Panc1 (cell line): ENCODE measurements at regions not wholly inside any gene's neighbourhood (a gene's known extent, or its start where the extent isn't known, plus 50 kb on each side); places are given as distances from the start of the nearest gene placed in this dataset.

Experiments used
- ATAC-seq: fragments of 200-7000 bp; cut with Tn5 transposase; 2 replicates; pipeline ENCODE4 v1.9.1; 2020; ENCODE audit warnings: mild to moderate bottlenecking, moderate library complexity
- BruUV-seq: library from RNA; stranded (reverse); fragments of 400-500 nt; replicated peaks from 2 replicates; lab custom pipeline; 2021; lab: Mats Ljungman, UMichigan
- CTCF ChIA-PET: fragments of 300-600 bp; sonication (Branson Sonifier 250); formaldehyde crosslinking; loops from one replicate; lab custom pipeline; 2022; ENCODE audit warnings: antibody characterized with exemption; lab: Charles Lee
- POLR2A ChIA-PET: fragments of 300-600 bp; sonication (Branson Sonifier 250); formaldehyde crosslinking; loops from one replicate; lab custom pipeline; 2022; ENCODE audit warnings: antibody characterized with exemption; lab: Charles Lee
- DNase-seq: peaks from one replicate; pipeline ENCODE4 v3.0.0-alpha.2; 2010; ENCODE audit warnings: low read depth, low spot score
- H3K27ac ChIP-seq: 2 replicates; pipeline ENCODE4 v1.5.1; 2011; ENCODE audit warnings: mild to moderate bottlenecking, low read length, inconsistent platforms
- H3K27me3 ChIP-seq: fragments of 200-500 bp; sonication (Bioruptor generic); 2 replicates; pipeline ENCODE4 v1.6.0; 2014; ENCODE audit warnings: low read length, inconsistent platforms; ENCODE audit not compliant: control insufficient read depth, insufficient read depth
- H3K36me3 ChIP-seq: fragments of 200-500 bp; sonication (Bioruptor generic); 2 replicates; pipeline ENCODE4 v1.5.1; 2014; ENCODE audit warnings: inconsistent platforms, mild to moderate bottlenecking, low read length, moderate library complexity; ENCODE audit not compliant: control insufficient read depth, insufficient read depth
- H3K4me1 ChIP-seq: 2 replicates; pipeline ENCODE4 v1.5.1; 2011; ENCODE audit warnings: inconsistent platforms, mild to moderate bottlenecking, low read length, moderate library complexity; ENCODE audit not compliant: control insufficient read depth, insufficient read depth
- H3K4me3 ChIP-seq, 2 experiments: 2 replicates each; pipeline ENCODE4 v1.5.1; 2011 to 2012; ENCODE audit warnings: low read depth in 2 of 2, low read length in 2 of 2, mild to moderate bottlenecking in 2 of 2, inconsistent platforms in 1 of 2, moderate library complexity in 1 of 2
- H3K9me3 ChIP-seq: fragments of 200-500 bp; sonication (Bioruptor generic); 2 replicates; pipeline ENCODE4 v1.5.1; 2014; ENCODE audit warnings: low read depth, mild to moderate bottlenecking, inconsistent platforms, low read length, moderate library complexity; ENCODE audit not compliant: control insufficient read depth, insufficient read depth
- CTCF ChIP-seq: fragments of 450-650 bp; IDR thresholded peaks from 2 replicates; pipeline ENCODE4 v1.5.1; 2017; ENCODE audit warnings: mild to moderate bottlenecking
- POLR2AphosphoS5 ChIP-seq: IDR thresholded peaks from 2 replicates; pipeline ENCODE4 v1.6.1; 2012; ENCODE audit warnings: mild to moderate bottlenecking, low read depth, low read length, moderate library complexity
- REST ChIP-seq, 2 experiments: IDR thresholded peaks; 2 replicates each; pipeline ENCODE4 v1.6.1; 2011 to 2012; ENCODE audit warnings: low read depth in 2 of 2, control low read depth in 1 of 2, low read length in 1 of 2, mild to moderate bottlenecking in 1 of 2, moderate library complexity in 1 of 2; ENCODE audit not compliant: insufficient read depth in 1 of 2
- SIN3A ChIP-seq: IDR thresholded peaks from 2 replicates; pipeline ENCODE4 v1.6.1; 2012; ENCODE audit warnings: low read depth, mild to moderate bottlenecking, low read length, moderate library complexity, borderline replicate concordance; ENCODE audit not compliant: insufficient read depth
- TCF7L2 ChIP-seq: IDR thresholded peaks from 2 replicates; pipeline ENCODE4 v1.6.1; 2011; ENCODE audit warnings: mild to moderate bottlenecking, low read depth, low read length, inconsistent platforms
- in situ Hi-C: cut with HindIII; loops from 2 replicates; pipeline ENCODE4 v1.10.0; 2016; ENCODE audit warnings: low sequenced_read_pairs, low pct_unique_long_range_greater_than_20kb
- intact Hi-C: fragments of 100-400 bp; cut with micrococcal nuclease; formaldehyde crosslinking; loops from one replicate; pipeline ENCODE4 v1.10.0; 2022; ENCODE audit not compliant: unreplicated experiment

- ATAC-seq (no peak), DNase-seq (no peak)
- ChIA-PET POLR2A (no interaction called here), CTCF (no interaction called here)
- Histone ChIP-seq H3K27ac (no peak overlapping the region), H3K4me3 (no peak overlapping the region), H3K36me3 (no peaks in the 10 kb centered on the region), H3K9me3 (no peaks in the 10 kb centered on the region), H3K27me3 (no peaks in the 10 kb centered on the region), H3K4me1 (no peaks in the 10 kb centered on the region)
- in situ Hi-C loops: no loop called here
- BruUV-seq: no TSS peak
- intact Hi-C loops: no loop called here
- no peak for TF ChIP-seq CTCF
- no peak for TF ChIP-seq TCF7L2
- no peak for TF ChIP-seq POLR2AphosphoS5
- no peak for TF ChIP-seq REST (IDR thresholded peaks at IDR 0.05; ENCODE audit: insufficient read depth in 1 of 2, low read depth in 2 of 2, low read length in 1 of 2)
- no peak for TF ChIP-seq SIN3A
Measured at GRCh38 chr18:73381699-73382036, 513.9 kb upstream of the NETO1 start.

GRCh38 chr18:73381016-73381698, 513.4 kb upstream of the NETO1 start:
- intact Hi-C loops (no loop called here), in situ Hi-C loops (no loop called here)
- Histone ChIP-seq H3K9me3 (no peaks in the 10 kb centered on the region), H3K4me3 (no peak overlapping the region), H3K36me3 (no peaks in the 10 kb centered on the region), H3K27ac (no peak overlapping the region), H3K27me3 (no peaks in the 10 kb centered on the region), H3K4me1 (no peaks in the 10 kb centered on the region)
- ATAC-seq (no peak), DNase-seq (no peak)
- no peak for TF ChIP-seq CTCF
- no peak for TF ChIP-seq SIN3A
- no peak for TF ChIP-seq REST (IDR thresholded peaks at IDR 0.05; ENCODE audit: insufficient read depth in 1 of 2, low read depth in 2 of 2, low read length in 1 of 2)
- no peak for TF ChIP-seq TCF7L2
- ChIA-PET CTCF (no interaction called here), POLR2A (no interaction called here)
- no TSS peak for BruUV-seq
